Esophagus squamous epithelium (tissue), 5 donors: ENCODE measurements at regions not wholly inside any gene's neighbourhood (a gene's known extent, or its start where the extent isn't known, plus 50 kb on each side); places are given as distances from the start of the nearest gene placed in this dataset.

ENCODE experiments used
- DNase-seq: peaks from one replicate; lab custom pipeline; 2025; lab: John Stamatoyannopoulos, UW
- H3K27ac ChIP-seq, 4 donors: fragments of 200-600 bp; sonication (generic); one replicate each; pipeline ENCODE4 v1.5.1; 2016 to 2019; ENCODE audit warnings: mild to moderate bottlenecking in 1 of 4
- H3K27me3 ChIP-seq, 4 donors: fragments of 200-600 bp; sonication (generic); 1 replicate in 3 of 4; 2 replicates in 1 of 4; pipeline versions ENCODE4 v1.5.1 to v1.6.0; 2017 to 2021; ENCODE audit warnings: antibody characterized with exemption in 1 of 4
- H3K36me3 ChIP-seq, 3 donors: fragments of 200-600 bp; sonication (generic); one replicate each; pipeline ENCODE4 v1.5.1; 2016 to 2019
- H3K4me1 ChIP-seq, 3 donors: fragments of 200-600 bp; sonication (generic); one replicate each; pipeline ENCODE4 v1.5.1; 2017 to 2019
- H3K4me3 ChIP-seq, 4 donors: fragments of 200-600 bp; sonication (generic); 1 replicate in 3 of 4; 2 replicates in 1 of 4; pipeline ENCODE4 v1.5.1; 2016 to 2019; ENCODE audit warnings: mild to moderate bottlenecking in 2 of 4, moderate library complexity in 1 of 4
- H3K9me3 ChIP-seq, 3 donors: fragments of 200-600 bp; sonication (generic); one replicate each; pipeline ENCODE4 v1.5.1; 2016 to 2019
- POLR2A ChIP-seq, 4 donors: fragments of 450-650 bp; IDR thresholded peaks; one replicate each; pipeline ENCODE4 v1.6.1; 2017; ENCODE audit warnings: antibody characterized with exemption in 4 of 4, mild to moderate bottlenecking in 4 of 4, moderate library complexity in 3 of 4
- WGBS, 2 donors: methylation state at CpG; one replicate each; pipeline ENCODE4 v1.1.5; 2018; 5-methylcytosine and 5-hydroxymethylcytosine counted together
- intact Hi-C: fragments of 100-400 bp; cut with DNase I; formaldehyde crosslinking; loops from one replicate; pipeline ENCODE4 v1.15.0; 2022
- TF ChIP-seq, protein P1 (sequence below), 6 experiments: fragments of 450-650 bp in 4 of 6; fragments of 200-600 bp in 2 of 6; sonication (generic) in 2 of 6; IDR thresholded peaks; one replicate each; pipeline ENCODE4 v1.5.1; 2016 to 2019; ENCODE audit warnings: antibody characterized with exemption in 6 of 6, mild to moderate bottlenecking in 4 of 6, moderate library complexity in 4 of 6
- donor health status: DM: yes; HTN: yes; CAD: no.

DNA sequence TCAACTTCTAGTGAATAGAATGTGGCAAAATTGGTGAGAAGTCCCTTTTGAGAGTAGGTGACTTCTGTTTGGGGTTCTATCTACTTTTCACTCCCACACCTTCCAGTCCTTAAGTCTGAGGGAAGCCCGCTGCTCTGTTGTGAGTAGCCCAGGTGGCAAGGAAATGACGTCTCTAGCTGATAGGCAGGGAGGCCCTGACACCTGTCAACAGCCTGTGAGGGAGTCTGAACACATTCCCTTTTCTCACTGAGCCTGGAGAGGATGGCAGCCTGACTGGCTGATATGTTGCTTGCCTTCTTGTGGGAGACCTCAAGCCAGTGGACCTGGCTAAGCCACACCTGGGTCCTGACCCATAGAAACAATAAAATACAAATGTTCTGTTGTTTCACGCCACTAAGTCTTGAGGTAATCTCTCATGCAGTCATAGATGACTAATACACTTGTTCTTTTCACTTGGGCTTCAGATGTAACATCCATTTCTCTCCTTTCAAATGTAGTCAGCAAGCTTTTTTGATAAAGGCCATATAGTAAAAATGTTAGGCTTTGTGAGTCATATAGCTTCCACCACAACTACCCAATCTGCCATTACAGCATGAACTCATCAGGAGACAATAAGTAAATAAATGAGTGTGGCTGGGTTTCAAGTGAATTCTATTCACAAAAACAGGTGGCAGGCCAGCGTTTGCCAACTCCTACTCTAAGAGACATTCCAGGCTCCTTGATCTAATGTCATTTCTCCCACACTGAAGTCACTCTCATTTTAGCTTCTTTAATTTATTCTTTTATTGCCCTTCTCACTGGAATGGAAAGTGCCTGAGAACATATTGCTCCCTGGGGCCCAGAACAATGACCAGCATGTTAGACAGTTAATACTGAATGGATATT lies 265.1 kb upstream of the MAD2L1 start:
- Histone ChIP-seq H3K9me3 (no peaks in the 10 kb centered on the region), H3K36me3 (no peaks in the 10 kb centered on the region), H3K27me3 (no peaks in the 10 kb centered on the region), H3K4me1 (no peaks in the 10 kb centered on the region), H3K4me3 (no peak overlapping the region), H3K27ac (no peak overlapping the region)
- intact Hi-C loops = no loop called here
- 41 to 51% methylated on average over 2 to 4 of the region's 4 CpGs for WGBS, 2 donors
- DNase-seq = no peak
- TF ChIP-seq, protein P1, sequence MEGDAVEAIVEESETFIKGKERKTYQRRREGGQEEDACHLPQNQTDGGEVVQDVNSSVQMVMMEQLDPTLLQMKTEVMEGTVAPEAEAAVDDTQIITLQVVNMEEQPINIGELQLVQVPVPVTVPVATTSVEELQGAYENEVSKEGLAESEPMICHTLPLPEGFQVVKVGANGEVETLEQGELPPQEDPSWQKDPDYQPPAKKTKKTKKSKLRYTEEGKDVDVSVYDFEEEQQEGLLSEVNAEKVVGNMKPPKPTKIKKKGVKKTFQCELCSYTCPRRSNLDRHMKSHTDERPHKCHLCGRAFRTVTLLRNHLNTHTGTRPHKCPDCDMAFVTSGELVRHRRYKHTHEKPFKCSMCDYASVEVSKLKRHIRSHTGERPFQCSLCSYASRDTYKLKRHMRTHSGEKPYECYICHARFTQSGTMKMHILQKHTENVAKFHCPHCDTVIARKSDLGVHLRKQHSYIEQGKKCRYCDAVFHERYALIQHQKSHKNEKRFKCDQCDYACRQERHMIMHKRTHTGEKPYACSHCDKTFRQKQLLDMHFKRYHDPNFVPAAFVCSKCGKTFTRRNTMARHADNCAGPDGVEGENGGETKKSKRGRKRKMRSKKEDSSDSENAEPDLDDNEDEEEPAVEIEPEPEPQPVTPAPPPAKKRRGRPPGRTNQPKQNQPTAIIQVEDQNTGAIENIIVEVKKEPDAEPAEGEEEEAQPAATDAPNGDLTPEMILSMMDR (IDR thresholded peaks at IDR 0.05) = no peak
- no peak for TF ChIP-seq POLR2A (IDR thresholded peaks at IDR 0.05)

DNA sequence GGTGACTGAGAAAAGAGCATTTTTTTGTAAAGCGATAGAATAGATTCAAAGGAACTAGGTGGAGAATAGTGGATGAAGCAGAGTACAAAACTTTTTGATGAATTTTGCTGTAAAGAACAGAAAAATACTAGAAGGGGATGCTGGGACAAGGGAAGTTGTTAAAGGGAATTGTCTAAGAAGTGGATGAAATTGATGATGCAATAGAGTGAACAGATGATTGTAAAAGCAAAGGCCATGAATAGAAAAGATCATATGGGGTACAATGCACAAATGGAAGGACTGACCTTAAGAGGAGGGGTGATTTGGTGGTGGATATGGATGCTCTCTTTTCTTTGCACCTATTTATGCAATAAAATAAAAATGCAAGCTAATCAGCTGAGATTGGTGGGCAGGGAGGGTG lies 262.7 kb upstream of the MAD2L1 start:
- Histone ChIP-seq H3K27ac (no peak overlapping the region), H3K4me3 (no peak overlapping the region), H3K36me3 (no peaks in the 10 kb centered on the region), H3K9me3 (no peaks in the 10 kb centered on the region), H3K27me3 (no peaks in the 10 kb centered on the region), H3K4me1 (no peaks in the 10 kb centered on the region)
- TF ChIP-seq, protein P1 (IDR thresholded peaks at IDR 0.05) = no peak
- no peak for TF ChIP-seq POLR2A (IDR thresholded peaks at IDR 0.05)
- no peak for DNase-seq
- intact Hi-C loops = no loop called here
- 91 to 100% methylated on average over 1 of the region's 1 CpG for WGBS, 2 donors

DNA sequence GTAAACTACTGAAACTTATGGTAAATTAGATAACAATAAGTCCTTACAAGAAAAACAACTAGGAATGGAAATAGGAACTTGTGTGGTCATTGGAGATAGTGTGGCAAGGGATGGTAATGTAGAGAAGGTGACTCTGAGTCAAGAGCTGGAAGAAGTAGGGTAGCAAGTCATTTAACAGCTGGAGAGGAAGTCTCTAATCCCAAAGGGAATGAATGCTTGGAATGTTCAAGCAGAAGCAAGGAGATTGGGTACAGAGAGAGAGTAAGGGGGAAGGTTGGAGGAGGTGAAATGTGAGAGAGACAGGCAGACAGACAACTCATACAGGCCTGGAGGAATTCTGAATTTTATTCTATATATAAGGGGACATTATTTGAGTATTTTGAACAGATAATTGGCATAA lies 260.6 kb upstream of the MAD2L1 start:
- no peaks in the 10 kb centered on the region for H3K27me3 ChIP-seq
- H3K4me3 ChIP-seq = no peak overlapping the region
- intact Hi-C loops = no loop called here
- no peak overlapping the region for H3K27ac ChIP-seq
- no peak for DNase-seq
- TF ChIP-seq, protein P1 (IDR thresholded peaks at IDR 0.05) = no peak
- TF ChIP-seq POLR2A (IDR thresholded peaks at IDR 0.05) = no peak
- H3K4me1 ChIP-seq = no peaks in the 10 kb centered on the region
- H3K9me3 ChIP-seq = no peaks in the 10 kb centered on the region
- H3K36me3 ChIP-seq = no peaks in the 10 kb centered on the region

DNA sequence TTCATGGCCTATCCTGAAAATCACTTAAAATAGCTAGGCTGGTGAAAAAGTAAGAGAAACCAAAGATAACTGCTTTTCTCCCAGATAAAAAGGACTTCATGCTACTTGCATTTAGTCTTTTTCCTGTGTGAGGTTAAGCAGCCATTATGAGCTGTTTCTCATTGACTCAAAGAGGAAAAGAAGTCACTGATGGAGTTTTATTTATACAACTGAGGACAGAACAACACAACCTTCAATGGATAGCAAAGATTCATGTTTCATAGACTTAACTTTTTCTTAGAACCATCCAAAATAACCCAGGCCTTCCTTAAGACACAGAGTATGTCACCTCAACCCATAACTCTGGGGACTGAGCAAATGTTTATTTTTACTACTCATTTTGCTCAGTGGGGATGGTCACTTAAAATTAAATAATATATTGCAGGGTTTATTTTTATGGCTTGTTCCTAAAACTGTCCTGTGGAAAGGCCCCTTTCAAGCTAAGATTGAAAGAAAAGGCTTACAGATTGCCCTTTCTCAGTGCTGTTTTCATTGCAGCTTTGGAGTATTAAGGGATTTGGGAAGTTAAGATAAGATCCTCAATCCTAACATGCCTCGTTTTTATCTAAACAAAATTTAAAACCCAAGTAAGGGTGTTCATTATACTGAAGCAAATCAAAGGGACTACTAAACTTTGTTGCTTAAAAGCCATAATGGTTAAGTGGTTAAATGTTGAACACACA lies 252.6 kb upstream of the MAD2L1 start:
- intact Hi-C loops = no loop called here
- H3K4me3 ChIP-seq = no peak overlapping the region
- no peaks in the 10 kb centered on the region for H3K9me3 ChIP-seq
- no peaks in the 10 kb centered on the region for H3K4me1 ChIP-seq
- H3K36me3 ChIP-seq = no peaks in the 10 kb centered on the region
- TF ChIP-seq POLR2A (IDR thresholded peaks at IDR 0.05) = no peak
- TF ChIP-seq, protein P1 (IDR thresholded peaks at IDR 0.05) = no peak
- WGBS, 2 donors = 0 to 7% methylated on average over 1 of the region's 1 CpG
- DNase-seq = no peak
- H3K27me3 ChIP-seq = no peaks in the 10 kb centered on the region
- H3K27ac ChIP-seq = no peak overlapping the region

DNA sequence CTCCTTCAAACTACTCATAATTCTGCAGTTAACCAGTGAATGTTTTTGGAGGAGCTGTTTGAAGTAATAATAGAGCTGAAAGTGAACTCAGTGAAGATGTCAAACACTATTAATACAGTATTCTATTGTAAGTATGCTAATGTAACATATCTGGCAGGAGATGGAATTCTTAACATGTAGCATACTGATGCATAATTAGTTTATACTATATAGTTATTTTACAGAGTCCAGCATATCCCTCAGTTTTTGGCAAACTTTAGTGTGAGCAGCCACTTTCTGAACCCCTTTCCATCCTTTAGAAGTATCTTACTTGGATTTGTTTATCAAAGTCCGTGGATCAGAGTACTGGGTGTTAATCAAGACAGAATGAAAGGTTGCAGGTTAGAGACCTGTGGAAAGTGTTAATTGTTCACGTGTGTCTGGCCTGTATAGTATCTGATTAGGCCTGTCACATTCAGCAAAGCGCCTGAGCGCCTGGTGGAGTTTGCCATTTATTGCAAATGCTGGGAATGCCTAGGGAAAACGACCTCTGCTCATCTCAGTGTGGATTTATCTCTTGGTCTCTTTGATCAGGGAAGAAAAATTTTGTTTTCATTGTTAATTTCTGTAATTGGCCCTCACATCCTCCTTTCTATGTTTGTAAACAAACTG lies 251.7 kb upstream of the MAD2L1 start:
- Histone ChIP-seq H3K4me3 (no peak overlapping the region), H3K4me1 (no peaks in the 10 kb centered on the region), H3K36me3 (no peaks in the 10 kb centered on the region), H3K27ac (no peak overlapping the region), H3K27me3 (no peaks in the 10 kb centered on the region), H3K9me3 (no peaks in the 10 kb centered on the region)
- TF ChIP-seq POLR2A (IDR thresholded peaks at IDR 0.05) = no peak
- TF ChIP-seq, protein P1 (IDR thresholded peaks at IDR 0.05) = no peak
- intact Hi-C loops = no loop called here
- 49 to 51% methylated on average over 5 of the region's 5 CpGs for WGBS, 2 donors
- no peak for DNase-seq
